CD4-positive, CD25-positive, alpha-beta regulatory T cell (primary cell): ENCODE measurements at regions not wholly inside any gene's neighbourhood (a gene's known extent, or its start where the extent isn't known, plus 50 kb on each side); places are given as distances from the start of the nearest gene placed in this dataset.

Source experiments
- ATAC-seq, 2 donors: fragments of 150-1000 bp; cut with Tn5 transposase; one replicate each; pipeline ENCODE4 v1.10.0; 2021; ENCODE audit warnings: low read depth in 2 of 2, moderate number of reproducible peaks in 2 of 2, moderate library complexity in 1 of 2
- DNase-seq, 3 donors: peaks; one replicate each; pipeline versions ENCODE4 v3.0.0 to v3.0.0-alpha.2; 2012 to 2022; ENCODE audit warnings: mixed read lengths in 1 of 3
- H3K27ac ChIP-seq: one replicate; pipeline ENCODE4 v1.7.0; 2013; ENCODE audit warnings: mild to moderate bottlenecking, low read length; ENCODE audit not compliant: insufficient read depth, poor library complexity, severe bottlenecking
- H3K27me3 ChIP-seq: one replicate; pipeline ENCODE4 v1.7.0; 2013; ENCODE audit warnings: low read length; ENCODE audit not compliant: control insufficient read depth, insufficient read depth
- H3K36me3 ChIP-seq: one replicate; pipeline ENCODE4 v1.7.0; 2013; ENCODE audit warnings: mild to moderate bottlenecking, low read length, moderate library complexity; ENCODE audit not compliant: control insufficient read depth, insufficient read depth
- H3K4me1 ChIP-seq: 2 replicates; pipeline ENCODE4 v1.7.0; 2013; ENCODE audit warnings: mild to moderate bottlenecking, low read length; ENCODE audit not compliant: insufficient read depth, control insufficient read depth, poor library complexity, severe bottlenecking
- H3K4me3 ChIP-seq: one replicate; pipeline ENCODE4 v1.7.0; 2013; ENCODE audit warnings: low read depth, mild to moderate bottlenecking, low read length, moderate library complexity
- H3K9me3 ChIP-seq, 2 experiments: 1 replicate in 1 of 2; 2 replicates in 1 of 2; pipeline ENCODE4 v1.7.0; 2013; ENCODE audit warnings: low read length in 2 of 2, mild to moderate bottlenecking in 1 of 2, moderate library complexity in 1 of 2; ENCODE audit not compliant: control insufficient read depth in 2 of 2
- H3K27ac Mint-ChIP-seq, 3 donors: one replicate each; pipeline ENCODE4 v1.8.0; 2020 to 2022; ENCODE audit warnings: mild to moderate bottlenecking in 3 of 3, mixed read lengths in 3 of 3, moderate library complexity in 2 of 3
- H3K27me3 Mint-ChIP-seq: one replicate; pipeline ENCODE4 v1.8.0; 2022; ENCODE audit warnings: mild to moderate bottlenecking, mixed read lengths
- H3K36me3 Mint-ChIP-seq: one replicate; pipeline ENCODE4 v1.8.0; 2020; ENCODE audit warnings: mixed read lengths
- H3K4me1 Mint-ChIP-seq, 4 donors: one replicate each; pipeline ENCODE4 v1.8.0; 2020 to 2022; ENCODE audit warnings: mixed read lengths in 4 of 4, mild to moderate bottlenecking in 1 of 4
- H3K4me3 Mint-ChIP-seq, 4 donors: one replicate each; pipeline ENCODE4 v1.8.0; 2020 to 2022; ENCODE audit warnings: mild to moderate bottlenecking in 4 of 4, mixed read lengths in 4 of 4, moderate library complexity in 3 of 4
- H3K9me3 Mint-ChIP-seq, 7 donors: one replicate each; pipeline ENCODE4 v1.8.0; 2020 to 2022; ENCODE audit warnings: mixed read lengths in 7 of 7, mild to moderate bottlenecking in 3 of 7, moderate library complexity in 2 of 7

- H3K36me3 Mint-ChIP-seq, result no peaks in the 10 kb centered on the region
- DNase-seq (no peak), ATAC-seq (no peak)
- Histone ChIP-seq H3K4me3 (no peak overlapping the region), H3K9me3 (no peaks in the 10 kb centered on the region), H3K27ac (no peak overlapping the region), H3K27me3 (peaks cover 8% of the 10 kb centered on the region), H3K4me1 (no peaks in the 10 kb centered on the region), H3K36me3 (no peaks in the 10 kb centered on the region)
- H3K4me3 Mint-ChIP-seq, result no peak overlapping the region
- no peak overlapping the region for H3K27ac Mint-ChIP-seq
- no peaks in the 10 kb centered on the region for H3K4me1 Mint-ChIP-seq
- H3K27me3 Mint-ChIP-seq, result peaks cover 32% of the 10 kb centered on the region
- H3K9me3 Mint-ChIP-seq, result no peaks in the 10 kb centered on the region
Observed at GRCh38 chr6:109299265-109299607, 83.0 kb downstream of the CD164 start.

GRCh38 chr6:109298605-109299264, 83.5 kb downstream of the CD164 start:
- no peak overlapping the region for H3K4me3 ChIP-seq
- H3K27ac ChIP-seq, result no peak overlapping the region
- no peaks in the 10 kb centered on the region for H3K36me3 ChIP-seq
- no peak for ATAC-seq
- H3K27me3 ChIP-seq, result peaks cover 8% of the 10 kb centered on the region
- H3K4me3 Mint-ChIP-seq, result no peak overlapping the region
- H3K4me1 Mint-ChIP-seq, result no peaks in the 10 kb centered on the region
- H3K9me3 Mint-ChIP-seq, result no peaks in the 10 kb centered on the region
- peaks cover 32% of the 10 kb centered on the region for H3K27me3 Mint-ChIP-seq
- H3K9me3 ChIP-seq, result no peaks in the 10 kb centered on the region
- no peaks in the 10 kb centered on the region for H3K4me1 ChIP-seq
- no peaks in the 10 kb centered on the region for H3K36me3 Mint-ChIP-seq
- no peak for DNase-seq
- no peak overlapping the region for H3K27ac Mint-ChIP-seq

- Histone ChIP-seq H3K9me3 (no peaks in the 10 kb centered on the region), H3K27ac (no peak overlapping the region), H3K4me1 (no peaks in the 10 kb centered on the region), H3K4me3 (no peak overlapping the region), H3K36me3 (no peaks in the 10 kb centered on the region), H3K27me3 (peaks cover 8% of the 10 kb centered on the region)
- ATAC-seq (no peak), DNase-seq (no peak)
- H3K4me3 Mint-ChIP-seq, result no peak overlapping the region
- H3K4me1 Mint-ChIP-seq, result no peaks in the 10 kb centered on the region
- no peak overlapping the region for H3K27ac Mint-ChIP-seq
- H3K27me3 Mint-ChIP-seq, result peaks cover 25% of the 10 kb centered on the region
- H3K9me3 Mint-ChIP-seq, result no peaks in the 10 kb centered on the region
- H3K36me3 Mint-ChIP-seq, result no peaks in the 10 kb centered on the region
Observed at GRCh38 chr6:109297406-109298110, 84.7 kb downstream of the CD164 start.

GRCh38 chr6:109296971-109297372, 85.3 kb downstream of the CD164 start:
- Histone ChIP-seq H3K27ac (no peak overlapping the region), H3K36me3 (no peaks in the 10 kb centered on the region), H3K4me3 (no peak overlapping the region), H3K9me3 (no peaks in the 10 kb centered on the region), H3K4me1 (no peaks in the 10 kb centered on the region), H3K27me3 (peaks cover 6% of the 10 kb centered on the region)
- Mint-ChIP-seq H3K4me3 (no peak overlapping the region), H3K4me1 (no peaks in the 10 kb centered on the region), H3K27me3 (peaks cover 25% of the 10 kb centered on the region), H3K9me3 (no peaks in the 10 kb centered on the region), H3K27ac (no peak overlapping the region), H3K36me3 (no peaks in the 10 kb centered on the region)
- ATAC-seq, result no peak
- no peak for DNase-seq

GRCh38 chr6:109296452-109296851, 85.8 kb downstream of the CD164 start:
- Histone ChIP-seq H3K27me3 (peaks cover 3% of the 10 kb centered on the region), H3K9me3 (no peaks in the 10 kb centered on the region), H3K27ac (no peak overlapping the region), H3K4me1 (no peaks in the 10 kb centered on the region), H3K36me3 (no peaks in the 10 kb centered on the region), H3K4me3 (no peak overlapping the region)
- Mint-ChIP-seq H3K9me3 (no peaks in the 10 kb centered on the region), H3K27me3 (peaks cover 25% of the 10 kb centered on the region), H3K4me3 (no peak overlapping the region), H3K4me1 (no peaks in the 10 kb centered on the region), H3K36me3 (no peaks in the 10 kb centered on the region), H3K27ac (peak overlapping the region in 1 of 3 donors; percentile 1)
- DNase-seq (no peak), ATAC-seq (no peak)

- no peaks in the 10 kb centered on the region for H3K36me3 ChIP-seq
- H3K9me3 ChIP-seq, result no peaks in the 10 kb centered on the region
- H3K27me3 Mint-ChIP-seq, result peaks cover 22% of the 10 kb centered on the region
- no peak overlapping the region for H3K27ac ChIP-seq
- H3K27ac Mint-ChIP-seq, result no peak overlapping the region
- no peak for ATAC-seq
- no peaks in the 10 kb centered on the region for H3K9me3 Mint-ChIP-seq
- H3K27me3 ChIP-seq, result no peaks in the 10 kb centered on the region
- no peak for DNase-seq
- H3K4me1 ChIP-seq, result no peaks in the 10 kb centered on the region
- no peak overlapping the region for H3K4me3 Mint-ChIP-seq
- no peak overlapping the region for H3K4me3 ChIP-seq
- H3K4me1 Mint-ChIP-seq, result no peaks in the 10 kb centered on the region
- H3K36me3 Mint-ChIP-seq, result no peaks in the 10 kb centered on the region
Observed at GRCh38 chr6:109295774-109296156, 86.5 kb downstream of the CD164 start.

- no peaks in the 10 kb centered on the region for H3K4me1 Mint-ChIP-seq
- H3K27ac Mint-ChIP-seq, result no peak overlapping the region
- H3K36me3 ChIP-seq, result no peaks in the 10 kb centered on the region
- H3K9me3 ChIP-seq, result no peaks in the 10 kb centered on the region
- no peak overlapping the region for H3K27ac ChIP-seq
- H3K4me3 ChIP-seq, result no peak overlapping the region
- no peaks in the 10 kb centered on the region for H3K36me3 Mint-ChIP-seq
- no peak for ATAC-seq
- no peaks in the 10 kb centered on the region for H3K9me3 Mint-ChIP-seq
- no peak for DNase-seq
- H3K27me3 ChIP-seq, result no peaks in the 10 kb centered on the region
- no peaks in the 10 kb centered on the region for H3K4me1 ChIP-seq
- peaks cover 20% of the 10 kb centered on the region for H3K27me3 Mint-ChIP-seq
- H3K4me3 Mint-ChIP-seq, result no peak overlapping the region
Observed at GRCh38 chr6:109295109-109295773, 87.0 kb downstream of the CD164 start.
